ENCODE measurements at regions not wholly inside any gene's neighbourhood (a gene's known extent, or its start where the extent isn't known, plus 50 kb on each side); places are given as distances from the start of the nearest gene placed in this dataset.

GRCh38 chr6:48881551-48881950 lies 581.5 kb downstream of the MMUT start:
- Mint-ChIP-seq H3K27me3 (no peaks in the 10 kb centered on the region), H3K9me3 (peaks cover 8% of the 10 kb centered on the region), H3K36me3 (ENCODE audit: low read depth) (no peaks in the 10 kb centered on the region), H3K4me1 (ENCODE audit: low read depth) (no peaks in the 10 kb centered on the region), H3K27ac (no peak overlapping the region), H3K4me3 (no peak overlapping the region)
- ChIA-PET CTCF (no interaction called here), POLR2A (no interaction called here)
- intact Hi-C loops (cut with micrococcal nuclease) = no loop called here
- DNase-seq (no peak), ATAC-seq (no peak)
- no peak for TF ChIP-seq CTCF (IDR thresholded peaks at IDR 0.05)

- Mint-ChIP-seq H3K9me3 (peaks cover 6% of the 10 kb centered on the region), H3K4me3 (no peak overlapping the region), H3K4me1 (ENCODE audit: low read depth) (no peaks in the 10 kb centered on the region), H3K27me3 (no peaks in the 10 kb centered on the region), H3K27ac (no peak overlapping the region), H3K36me3 (ENCODE audit: low read depth) (no peaks in the 10 kb centered on the region)
- ATAC-seq (no peak), DNase-seq (no peak)
- CTCF ChIA-PET = no interaction called here
- POLR2A ChIA-PET = no interaction called here
- intact Hi-C loops (cut with micrococcal nuclease) = no loop called here
- no peak for TF ChIP-seq CTCF (IDR thresholded peaks at IDR 0.05)
These were observed 593.5 kb downstream of the MMUT start for GRCh38 chr6:48869595-48869994.

GRCh38 chr6:48866682-48867081 lies 596.4 kb downstream of the MMUT start:
- CTCF ChIA-PET = no interaction called here
- Mint-ChIP-seq H3K4me1 (ENCODE audit: low read depth) (no peaks in the 10 kb centered on the region), H3K4me3 (no peak overlapping the region), H3K36me3 (ENCODE audit: low read depth) (no peaks in the 10 kb centered on the region), H3K27ac (no peak overlapping the region), H3K9me3 (peaks cover 4% of the 10 kb centered on the region), H3K27me3 (no peaks in the 10 kb centered on the region)
- DNase-seq (no peak), ATAC-seq (no peak)
- intact Hi-C loops (cut with micrococcal nuclease) = no loop called here
- POLR2A ChIA-PET = no interaction called here
- TF ChIP-seq CTCF (IDR thresholded peaks at IDR 0.05) = no peak

GRCh38 chr6:48860175-48860574 lies 602.9 kb downstream of the MMUT start:
- H3K27me3 Mint-ChIP-seq = no peaks in the 10 kb centered on the region
- intact Hi-C loops (cut with micrococcal nuclease) = no loop called here
- DNase-seq = no peak
- H3K27ac Mint-ChIP-seq = no peak overlapping the region
- no peak for ATAC-seq
- TF ChIP-seq CTCF (IDR thresholded peaks at IDR 0.05) = no peak
- H3K36me3 Mint-ChIP-seq (ENCODE audit: low read depth) = no peaks in the 10 kb centered on the region
- ChIA-PET POLR2A (no interaction called here), CTCF (no interaction called here)
- H3K4me1 Mint-ChIP-seq (ENCODE audit: low read depth) = no peaks in the 10 kb centered on the region
- H3K9me3 Mint-ChIP-seq = peaks cover 7% of the 10 kb centered on the region
- H3K4me3 Mint-ChIP-seq = no peak overlapping the region

- intact Hi-C loops (cut with micrococcal nuclease) = no loop called here
- Mint-ChIP-seq H3K9me3 (peaks cover 3% of the 10 kb centered on the region), H3K36me3 (ENCODE audit: low read depth) (no peaks in the 10 kb centered on the region), H3K4me3 (no peak overlapping the region), H3K4me1 (ENCODE audit: low read depth) (no peaks in the 10 kb centered on the region), H3K27ac (no peak overlapping the region), H3K27me3 (no peaks in the 10 kb centered on the region)
- POLR2A ChIA-PET = no interaction called here
- DNase-seq (no peak), ATAC-seq (no peak)
- CTCF ChIA-PET = no interaction called here
- TF ChIP-seq CTCF (IDR thresholded peaks at IDR 0.05) = no peak
These were observed 603.4 kb downstream of the MMUT start for GRCh38 chr6:48859562-48860123.
